Activated gamma-delta T cell treated with Interleukin-2 at 50 U/mL for 16 hours (primary cell): ENCODE measurements at regions not wholly inside any gene's neighbourhood (a gene's known extent, or its start where the extent isn't known, plus 50 kb on each side); places are given as distances from the start of the nearest gene placed in this dataset.
A peak's percentile ranks its signal among the peaks of the same experiment; 100 is the strongest.

Experiments
- DNase-seq: peaks from one replicate; pipeline ENCODE4 v3.0.0-alpha.2; 2020

GRCh38 chr21:22961258-22961657 lies 1963.0 kb downstream of the NCAM2 start:
- DNase-seq = no peak

GRCh38 chr21:22965455-22966135 lies 1967.4 kb downstream of the NCAM2 start:
- DNase-seq = no peak

- no peak for DNase-seq
These were observed 1983.6 kb downstream of the NCAM2 start for GRCh38 chr21:22981819-22982218.

- DNase-seq = no peak
These were observed 1994.9 kb downstream of the NCAM2 start for GRCh38 chr21:22993144-22993543.

GRCh38 chr21:22993822-22994574 lies 1995.8 kb downstream of the NCAM2 start:
- no peak for DNase-seq

GRCh38 chr21:23003951-23004350 lies 2005.7 kb downstream of the NCAM2 start:
- no peak for DNase-seq

GRCh38 chr21:23008601-23009202 lies 2010.5 kb downstream of the NCAM2 start:
- DNase-seq = no peak

GRCh38 chr21:23009360-23009759 lies 2011.2 kb downstream of the NCAM2 start:
- no peak for DNase-seq

- DNase-seq = no peak
These were observed 2015.8 kb downstream of the NCAM2 start for GRCh38 chr21:23014021-23014420.

- no peak for DNase-seq
These were observed 2018.4 kb downstream of the NCAM2 start for GRCh38 chr21:23016617-23017016.

GRCh38 chr21:23017989-23018388 lies 2019.8 kb downstream of the NCAM2 start:
- no peak for DNase-seq

GRCh38 chr21:23020969-23021368 lies 2022.8 kb downstream of the NCAM2 start:
- DNase-seq = no peak

- no peak for DNase-seq
These were observed 2023.3 kb downstream of the NCAM2 start for GRCh38 chr21:23021481-23021880.

GRCh38 chr21:23026878-23027277 lies 2028.7 kb downstream of the NCAM2 start:
- no peak for DNase-seq

GRCh38 chr21:23039846-23040245 lies 2041.6 kb downstream of the NCAM2 start:
- DNase-seq = no peak

- no peak for DNase-seq
These were observed 2047.7 kb downstream of the NCAM2 start for GRCh38 chr21:23045955-23046354.

- DNase-seq = no peak
These were observed 2069.5 kb downstream of the NCAM2 start for GRCh38 chr21:23067672-23068071.

GRCh38 chr21:23083242-23083641 lies 2085.0 kb downstream of the NCAM2 start:
- no peak for DNase-seq

- no peak for DNase-seq
These were observed 2095.1 kb downstream of the NCAM2 start for GRCh38 chr21:23093259-23093658.

- no peak for DNase-seq
These were observed 2101.0 kb downstream of the NCAM2 start for GRCh38 chr21:23099185-23099584.

- peak; percentile 2 for DNase-seq
These were observed 2102.9 kb downstream of the NCAM2 start for GRCh38 chr21:23101111-23101510.

- DNase-seq = no peak
These were observed 2110.3 kb downstream of the NCAM2 start for GRCh38 chr21:23108533-23108932.

GRCh38 chr21:23111070-23111600 lies 2112.9 kb downstream of the NCAM2 start:
- DNase-seq = no peak

- no peak for DNase-seq
These were observed 2121.3 kb downstream of the NCAM2 start for GRCh38 chr21:23119491-23119890.
